ENCODE measurements at regions not wholly inside any gene's neighbourhood (a gene's known extent, or its start where the extent isn't known, plus 50 kb on each side); places are given as distances from the start of the nearest gene placed in this dataset.

- TF ChIP-seq FOXP2 (optimal IDR thresholded peaks at IDR 0.05; ENCODE audit: borderline replicate concordance, extremely low read depth, extremely low read length, insufficient read depth), result no peak
- TF ChIP-seq, protein P1, sequence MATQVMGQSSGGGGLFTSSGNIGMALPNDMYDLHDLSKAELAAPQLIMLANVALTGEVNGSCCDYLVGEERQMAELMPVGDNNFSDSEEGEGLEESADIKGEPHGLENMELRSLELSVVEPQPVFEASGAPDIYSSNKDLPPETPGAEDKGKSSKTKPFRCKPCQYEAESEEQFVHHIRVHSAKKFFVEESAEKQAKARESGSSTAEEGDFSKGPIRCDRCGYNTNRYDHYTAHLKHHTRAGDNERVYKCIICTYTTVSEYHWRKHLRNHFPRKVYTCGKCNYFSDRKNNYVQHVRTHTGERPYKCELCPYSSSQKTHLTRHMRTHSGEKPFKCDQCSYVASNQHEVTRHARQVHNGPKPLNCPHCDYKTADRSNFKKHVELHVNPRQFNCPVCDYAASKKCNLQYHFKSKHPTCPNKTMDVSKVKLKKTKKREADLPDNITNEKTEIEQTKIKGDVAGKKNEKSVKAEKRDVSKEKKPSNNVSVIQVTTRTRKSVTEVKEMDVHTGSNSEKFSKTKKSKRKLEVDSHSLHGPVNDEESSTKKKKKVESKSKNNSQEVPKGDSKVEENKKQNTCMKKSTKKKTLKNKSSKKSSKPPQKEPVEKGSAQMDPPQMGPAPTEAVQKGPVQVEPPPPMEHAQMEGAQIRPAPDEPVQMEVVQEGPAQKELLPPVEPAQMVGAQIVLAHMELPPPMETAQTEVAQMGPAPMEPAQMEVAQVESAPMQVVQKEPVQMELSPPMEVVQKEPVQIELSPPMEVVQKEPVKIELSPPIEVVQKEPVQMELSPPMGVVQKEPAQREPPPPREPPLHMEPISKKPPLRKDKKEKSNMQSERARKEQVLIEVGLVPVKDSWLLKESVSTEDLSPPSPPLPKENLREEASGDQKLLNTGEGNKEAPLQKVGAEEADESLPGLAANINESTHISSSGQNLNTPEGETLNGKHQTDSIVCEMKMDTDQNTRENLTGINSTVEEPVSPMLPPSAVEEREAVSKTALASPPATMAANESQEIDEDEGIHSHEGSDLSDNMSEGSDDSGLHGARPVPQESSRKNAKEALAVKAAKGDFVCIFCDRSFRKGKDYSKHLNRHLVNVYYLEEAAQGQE (IDR thresholded peaks at IDR 0.05; ENCODE audit: insufficient read depth in 1 of 2, low read depth in 2 of 2, low read length in 2 of 2), result no peak
- no peak for TF ChIP-seq TAF1 (IDR thresholded peaks at IDR 0.05; ENCODE audit: borderline replicate concordance, insufficient read depth, low read length)
- no peak for TF ChIP-seq SIN3A (IDR thresholded peaks at IDR 0.05; ENCODE audit: borderline replicate concordance, insufficient read depth, low read length)
- TF ChIP-seq POLR2AphosphoS5 (IDR thresholded peaks at IDR 0.05; ENCODE audit: low read depth, low read length), result no peak
These were observed 1075.8 kb upstream of the FLRT2 start for GRCh38 chr14:84454114-84454513.

- TF ChIP-seq SIN3A (IDR thresholded peaks at IDR 0.05; ENCODE audit: borderline replicate concordance, insufficient read depth, low read length), result no peak
- TF ChIP-seq FOXP2 (optimal IDR thresholded peaks at IDR 0.05; ENCODE audit: borderline replicate concordance, extremely low read depth, extremely low read length, insufficient read depth), result no peak
- TF ChIP-seq, protein P1 (IDR thresholded peaks at IDR 0.05; ENCODE audit: insufficient read depth in 1 of 2, low read depth in 2 of 2, low read length in 2 of 2), result no peak
- TF ChIP-seq TAF1 (IDR thresholded peaks at IDR 0.05; ENCODE audit: borderline replicate concordance, insufficient read depth, low read length), result no peak
- TF ChIP-seq POLR2AphosphoS5 (IDR thresholded peaks at IDR 0.05; ENCODE audit: low read depth, low read length), result no peak
These were observed 1073.0 kb upstream of the FLRT2 start for GRCh38 chr14:84456946-84457345.

DNA sequence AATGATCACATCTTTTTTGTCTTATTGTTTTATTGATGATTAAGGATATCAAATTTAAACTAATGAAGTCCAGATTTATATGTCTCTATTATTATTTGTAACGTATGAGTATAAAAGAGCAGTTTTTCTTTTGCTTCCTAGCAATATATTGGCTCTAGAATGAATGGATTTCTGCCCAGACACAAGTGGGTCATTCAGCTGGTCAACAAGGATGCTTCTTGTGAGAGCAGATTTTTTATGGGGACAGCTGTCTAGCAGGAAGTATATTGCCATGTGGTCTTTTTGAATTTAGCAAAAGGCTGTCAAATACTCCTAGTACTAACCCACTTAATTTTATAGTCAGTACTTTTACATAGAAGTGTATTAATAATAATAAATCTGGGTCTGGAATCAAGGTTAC lies 1071.1 kb upstream of the FLRT2 start:
- TF ChIP-seq POLR2AphosphoS5 (IDR thresholded peaks at IDR 0.05; ENCODE audit: low read depth, low read length), result no peak
- TF ChIP-seq, protein P1 (IDR thresholded peaks at IDR 0.05; ENCODE audit: insufficient read depth in 1 of 2, low read depth in 2 of 2, low read length in 2 of 2), result no peak
- no peak for TF ChIP-seq FOXP2 (optimal IDR thresholded peaks at IDR 0.05; ENCODE audit: borderline replicate concordance, extremely low read depth, extremely low read length, insufficient read depth)
- no peak for TF ChIP-seq TAF1 (IDR thresholded peaks at IDR 0.05; ENCODE audit: borderline replicate concordance, insufficient read depth, low read length)
- no peak for TF ChIP-seq SIN3A (IDR thresholded peaks at IDR 0.05; ENCODE audit: borderline replicate concordance, insufficient read depth, low read length)

DNA sequence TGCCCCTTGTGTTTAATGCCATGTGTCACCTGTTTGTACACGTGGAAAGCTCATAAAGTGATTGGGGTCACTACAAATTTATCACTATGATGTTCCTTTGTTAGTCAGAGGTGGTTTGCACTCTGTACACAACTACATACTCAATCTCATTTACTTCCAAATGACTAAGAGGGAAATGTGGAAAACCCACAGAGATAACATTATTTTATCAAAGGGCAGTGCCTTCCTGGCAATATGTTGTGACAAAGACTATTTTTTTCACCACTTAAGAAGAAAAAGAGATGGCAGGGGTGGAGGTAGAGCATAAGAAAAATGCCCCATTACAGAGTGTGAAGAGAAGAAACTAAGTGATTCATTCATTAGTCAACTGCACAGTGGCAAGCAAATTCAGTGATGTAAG lies 1064.1 kb upstream of the FLRT2 start:
- TF ChIP-seq TAF1 (IDR thresholded peaks at IDR 0.05; ENCODE audit: borderline replicate concordance, insufficient read depth, low read length), result no peak
- TF ChIP-seq, protein P1 (IDR thresholded peaks at IDR 0.05; ENCODE audit: insufficient read depth in 1 of 2, low read depth in 2 of 2, low read length in 2 of 2), result no peak

DNA sequence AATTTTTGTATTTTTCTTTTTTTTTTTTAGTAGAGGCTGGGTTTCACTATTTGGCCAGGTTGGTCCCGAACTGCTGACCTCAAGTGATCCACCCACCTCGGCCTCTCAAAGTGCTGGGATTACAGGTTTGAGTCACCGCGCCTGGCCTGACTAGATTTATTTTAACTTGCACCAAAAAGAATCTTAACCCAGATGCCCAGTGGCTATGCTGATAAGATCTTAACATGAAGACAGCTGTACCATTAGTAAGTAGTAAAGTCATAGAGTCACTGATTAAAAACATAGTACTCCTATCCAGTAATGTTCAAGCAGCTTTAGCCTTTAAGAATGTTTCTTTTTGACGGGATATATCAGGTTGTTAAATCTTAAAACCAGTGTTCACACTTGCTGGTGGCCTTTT lies 1061.8 kb upstream of the FLRT2 start:
- TF ChIP-seq SIN3A (IDR thresholded peaks at IDR 0.05; ENCODE audit: borderline replicate concordance, insufficient read depth, low read length) (no peak), POLR2AphosphoS5 (IDR thresholded peaks at IDR 0.05; ENCODE audit: low read depth, low read length) (no peak), FOXP2 (optimal IDR thresholded peaks at IDR 0.05; ENCODE audit: borderline replicate concordance, extremely low read depth, extremely low read length, insufficient read depth) (no peak), TAF1 (IDR thresholded peaks at IDR 0.05; ENCODE audit: borderline replicate concordance, insufficient read depth, low read length) (no peak)
- TF ChIP-seq, protein P1 (IDR thresholded peaks at IDR 0.05; ENCODE audit: insufficient read depth in 1 of 2, low read depth in 2 of 2, low read length in 2 of 2), result no peak
